BJ (cell line): ENCODE measurements at regions not wholly inside any gene's neighbourhood (a gene's known extent, or its start where the extent isn't known, plus 50 kb on each side); places are given as distances from the start of the nearest gene placed in this dataset.
A peak's percentile ranks its signal among the peaks of the same experiment; 100 is the strongest.

Source experiments
- CTCF ChIA-PET: fragments of 350-600 bp; formaldehyde crosslinking; extraction: SDS; loops from one replicate; lab custom pipeline; 2021; ENCODE audit warnings: antibody characterized with exemption, inconsistent platforms; lab: Yijun Ruan, JAX
- POLR2A ChIA-PET: fragments of 300-600 bp; sonication (Branson Sonifier 250); formaldehyde crosslinking; extraction: SDS; loops from one replicate; lab custom pipeline; 2021; ENCODE audit warnings: antibody characterized with exemption; lab: Charles Lee
- DNase-seq: peaks from one replicate; pipeline ENCODE4 v3.0.0-alpha.2; 2011; ENCODE audit warnings: low read depth
- H3K27me3 ChIP-seq: 2 replicates; pipeline ENCODE4 v1.6.0; 2011; ENCODE audit warnings: low read length; ENCODE audit not compliant: control insufficient read depth, insufficient read depth
- H3K36me3 ChIP-seq: 2 replicates; pipeline ENCODE4 v1.5.1; 2011; ENCODE audit warnings: low read length; ENCODE audit not compliant: control insufficient read depth, insufficient read depth
- H3K4me3 ChIP-seq: 2 replicates; pipeline ENCODE4 v1.5.1; 2011; ENCODE audit warnings: low read depth, mild to moderate bottlenecking, control low read depth, low read length
- CTCF ChIP-seq: IDR thresholded peaks from 2 replicates; pipeline ENCODE4 v1.5.1; 2011; ENCODE audit warnings: low read depth, mild to moderate bottlenecking, control low read depth, inconsistent platforms, low read length, moderate library complexity; ENCODE audit not compliant: insufficient read depth

DNA sequence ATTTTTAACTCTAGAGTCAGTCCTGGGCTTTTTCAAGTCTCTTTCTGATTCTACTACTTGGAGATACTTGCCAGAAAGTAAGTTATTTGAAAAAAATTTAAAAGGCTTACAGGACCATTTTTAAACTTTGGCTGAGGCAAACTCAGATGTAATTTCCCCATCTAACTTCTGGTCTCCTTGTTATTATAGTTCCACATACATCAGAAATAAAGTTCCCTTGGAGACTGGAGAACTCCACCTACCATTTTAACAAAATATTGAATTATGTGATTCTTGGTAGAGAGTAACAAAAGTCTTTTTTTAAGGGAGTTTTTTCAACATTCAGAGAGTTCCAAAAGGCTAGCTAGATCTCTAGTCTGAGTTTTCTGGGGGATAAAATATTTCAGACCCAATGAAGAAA is 56.3 kb upstream of the SNX2 start:
- ChIA-PET CTCF (interaction anchor here (1.7 to 3.6 kb wide), 2 partner anchors 13 to 16 kb away, joined by 3 to 16 read pairs; no protein-coding TSS in a partner anchor), POLR2A (no interaction called here)
- no peak overlapping the region for H3K4me3 ChIP-seq
- no peaks in the 10 kb centered on the region for H3K27me3 ChIP-seq
- TF ChIP-seq CTCF: no peak
- no peaks in the 10 kb centered on the region for H3K36me3 ChIP-seq
- no peak for DNase-seq

- Histone ChIP-seq H3K36me3 (no peaks in the 10 kb centered on the region), H3K27me3 (no peaks in the 10 kb centered on the region), H3K4me3 (no peak overlapping the region)
- DNase-seq: no peak
- CTCF ChIA-PET: interaction anchor here (0.6 to 3.6 kb wide), 3 partner anchors 15 to 71 kb away, joined by 3 to 16 read pairs (median 4); no protein-coding TSS in a partner anchor
- TF ChIP-seq CTCF: no peak
- POLR2A ChIA-PET: no interaction called here
Measured at GRCh38 chr5:122719991-122720746, 54.7 kb upstream of the SNX2 start.

DNA sequence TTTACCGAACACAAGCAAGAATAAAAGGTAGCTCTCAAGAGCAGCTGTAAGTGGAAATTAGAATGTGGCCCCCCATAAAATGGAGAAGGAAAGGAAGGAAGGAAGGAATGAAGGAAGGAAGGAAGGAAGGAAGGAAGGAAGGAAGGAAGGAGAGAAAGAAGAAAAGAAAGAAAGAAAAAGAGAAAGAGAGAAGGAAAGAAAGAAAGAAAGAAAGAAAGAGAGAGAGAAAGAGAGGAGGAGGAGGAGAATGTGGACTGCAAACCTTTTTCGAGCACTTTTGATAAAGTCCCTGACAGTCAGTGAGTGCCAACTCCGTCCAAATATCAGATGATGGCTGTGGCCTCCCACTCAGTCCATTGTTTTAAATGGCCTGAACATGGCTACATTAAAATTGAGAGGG is 53.8 kb upstream of the SNX2 start:
- no peak for TF ChIP-seq CTCF
- Histone ChIP-seq H3K4me3 (no peak overlapping the region), H3K36me3 (no peaks in the 10 kb centered on the region), H3K27me3 (no peaks in the 10 kb centered on the region)
- CTCF ChIA-PET: interaction anchor here (0.6 to 3.6 kb wide), 2 partner anchors 16 to 70 kb away, joined by 4 to 16 read pairs; no protein-coding TSS in a partner anchor
- DNase-seq: no peak
- POLR2A ChIA-PET: no interaction called here

- H3K36me3 ChIP-seq: no peaks in the 10 kb centered on the region
- no peak overlapping the region for H3K4me3 ChIP-seq
- ChIA-PET CTCF (no interaction called here), POLR2A (no interaction called here)
- DNase-seq: no peak
- TF ChIP-seq CTCF: no peak
- no peaks in the 10 kb centered on the region for H3K27me3 ChIP-seq
Measured at GRCh38 chr5:122722341-122722740, 52.5 kb upstream of the SNX2 start.

DNA sequence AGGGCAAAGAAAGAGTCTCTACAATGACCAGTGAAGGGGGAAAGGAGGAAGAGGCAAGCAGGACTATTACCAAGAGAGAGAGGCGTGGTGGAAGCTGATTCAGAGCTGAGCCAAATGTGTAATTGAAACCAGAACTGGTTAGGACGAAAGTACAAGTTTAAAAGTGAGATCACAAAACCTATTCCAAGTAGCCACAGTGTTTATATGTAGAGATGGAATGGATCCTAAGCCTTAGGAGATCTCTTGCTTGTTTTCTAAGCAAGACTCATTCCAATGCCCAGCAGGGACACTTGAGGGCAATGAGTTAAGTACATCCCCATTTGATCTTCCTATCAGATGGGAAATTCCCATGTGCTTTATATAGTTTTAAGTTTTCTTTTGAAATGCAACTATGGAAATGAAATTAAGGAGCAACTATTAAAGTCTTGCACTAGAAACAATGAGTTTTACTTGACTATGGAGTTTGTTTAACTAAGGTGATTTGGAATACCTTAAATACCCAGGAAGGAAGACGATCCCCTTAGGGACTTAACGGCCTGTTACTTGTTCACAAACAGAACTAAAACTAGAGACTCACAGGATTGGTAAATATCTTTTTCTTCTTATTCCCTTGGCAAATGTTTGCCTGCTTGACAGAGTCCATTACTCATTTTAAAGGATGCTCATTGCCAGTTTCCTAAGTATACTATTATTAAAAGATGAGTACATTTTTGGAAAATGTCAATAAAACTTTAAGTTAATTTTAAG is 51.1 kb upstream of the SNX2 start:
- POLR2A ChIA-PET: interaction anchor here (0.6 kb wide), 2 partner anchors 8 to 138 kb away, joined by 4 to 5 read pairs; no protein-coding TSS in a partner anchor
- TF ChIP-seq CTCF: no peak
- peak; percentile 70 for DNase-seq
- CTCF ChIA-PET: interaction anchor here (0.8 kb wide), 1 partner anchor 1157 kb away, joined by 3 read pairs; no protein-coding TSS in a partner anchor
- Histone ChIP-seq H3K36me3 (no peaks in the 10 kb centered on the region), H3K27me3 (no peaks in the 10 kb centered on the region), H3K4me3 (no peak overlapping the region)
